ENCODE measurements at regions not wholly inside any gene's neighbourhood (a gene's known extent, or its start where the extent isn't known, plus 50 kb on each side); places are given as distances from the start of the nearest gene placed in this dataset.

DNA sequence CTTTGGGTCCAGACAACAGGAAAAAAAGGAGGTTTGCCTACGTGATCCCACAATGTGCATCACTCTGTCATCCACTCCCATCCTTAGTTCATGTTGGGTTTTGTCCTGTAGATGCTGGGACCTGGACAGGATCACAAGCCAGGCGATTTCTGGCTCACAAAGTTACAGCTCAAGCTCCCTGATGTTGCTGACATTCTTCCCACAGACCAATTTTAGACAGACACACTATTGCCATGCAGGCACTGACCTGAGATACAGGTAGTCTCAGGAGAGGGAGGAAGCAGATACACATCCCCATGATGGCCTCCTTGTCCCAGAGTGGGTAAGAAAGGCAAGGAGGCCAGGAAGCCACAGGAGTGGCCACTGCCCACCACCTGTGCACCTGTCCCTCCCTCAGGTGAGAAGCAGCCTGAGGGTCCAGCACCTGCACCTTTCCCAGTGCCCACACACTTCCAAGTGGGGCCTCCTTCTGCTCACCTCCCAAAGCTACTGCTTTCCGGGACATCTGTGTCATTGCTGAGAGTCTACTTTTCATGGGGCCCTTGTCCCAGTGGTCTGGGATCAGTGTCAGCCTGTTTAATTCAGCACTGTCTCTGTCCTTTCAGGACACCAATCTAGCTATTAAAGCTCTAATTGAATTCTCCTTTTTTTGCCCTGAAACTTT lies 52.0 kb upstream of the TOP3B start:
- DNase-seq, result no peak

DNA sequence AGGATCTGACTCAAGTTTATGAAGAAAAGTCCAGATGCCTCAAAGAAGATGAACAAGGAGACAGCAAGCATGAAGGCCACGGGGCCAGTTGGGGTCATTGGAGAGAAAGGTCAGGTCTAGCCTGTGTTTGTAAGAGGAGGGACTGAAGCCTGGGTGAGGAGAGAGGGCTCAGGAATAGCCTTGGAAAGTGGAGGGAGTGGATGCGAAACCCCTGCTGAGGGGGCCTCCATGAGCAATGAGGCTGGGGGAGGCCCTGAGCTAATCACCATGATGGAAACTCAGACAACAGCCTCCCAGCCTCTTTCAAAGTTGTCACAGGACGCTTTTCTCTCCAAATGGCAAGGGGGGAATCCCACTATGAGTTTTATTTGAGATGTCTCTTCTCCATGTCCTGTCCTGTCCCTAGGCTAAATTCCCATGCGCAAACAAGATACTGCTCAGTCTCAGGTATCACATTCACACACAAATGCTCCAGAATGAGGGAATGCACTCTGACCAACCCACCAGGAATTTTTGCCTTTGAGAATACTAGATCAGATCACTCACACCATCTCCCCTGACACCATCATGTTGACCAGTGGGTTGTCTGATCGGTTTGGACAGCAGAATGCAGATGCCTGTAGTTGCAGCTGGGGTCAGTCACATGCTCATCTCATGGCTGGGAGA lies 51.3 kb upstream of the TOP3B start:
- DNase-seq, result no peak

DNA sequence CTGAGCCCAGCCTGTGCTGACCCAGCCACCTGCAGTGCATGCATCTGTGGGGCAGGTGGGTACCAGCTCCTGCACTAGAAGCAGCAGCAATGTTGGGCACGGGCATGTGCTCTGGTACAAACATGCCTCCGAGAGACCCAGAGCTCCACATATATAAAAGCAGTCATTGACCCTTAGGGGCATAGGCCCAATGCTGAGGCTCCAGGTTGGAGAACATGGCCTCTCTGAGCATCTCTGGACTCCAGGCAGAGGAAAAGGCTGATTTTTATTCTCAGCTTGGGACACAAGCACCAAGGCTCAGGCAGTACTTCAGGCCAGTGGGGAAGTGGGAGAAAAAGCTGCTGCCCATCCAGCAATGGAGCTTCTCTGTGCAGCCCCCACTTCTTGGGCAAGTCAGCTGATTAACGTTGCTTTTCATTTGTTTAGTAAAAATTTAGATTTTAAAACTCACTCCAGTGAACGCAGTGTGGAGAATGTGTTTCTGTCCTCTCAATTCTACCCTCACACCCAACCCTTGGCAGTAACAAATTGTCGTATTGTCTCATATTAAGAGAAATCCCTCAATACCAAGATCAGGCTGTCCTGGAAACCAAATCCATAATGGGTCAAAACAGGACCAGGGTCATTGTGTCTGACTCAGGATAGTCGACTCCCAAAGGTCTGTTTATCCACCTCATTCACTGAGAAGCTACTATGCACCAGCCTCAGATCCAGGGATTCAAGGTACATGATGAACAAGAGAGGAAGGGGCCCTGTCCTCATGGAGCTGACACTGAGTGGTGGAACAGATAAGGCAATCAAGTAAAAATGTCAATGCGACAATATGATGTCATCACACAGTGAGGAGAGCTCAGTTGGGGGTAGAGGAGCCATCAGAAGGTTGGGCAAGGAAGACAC lies 50.6 kb upstream of the TOP3B start:
- no peak for DNase-seq

DNA sequence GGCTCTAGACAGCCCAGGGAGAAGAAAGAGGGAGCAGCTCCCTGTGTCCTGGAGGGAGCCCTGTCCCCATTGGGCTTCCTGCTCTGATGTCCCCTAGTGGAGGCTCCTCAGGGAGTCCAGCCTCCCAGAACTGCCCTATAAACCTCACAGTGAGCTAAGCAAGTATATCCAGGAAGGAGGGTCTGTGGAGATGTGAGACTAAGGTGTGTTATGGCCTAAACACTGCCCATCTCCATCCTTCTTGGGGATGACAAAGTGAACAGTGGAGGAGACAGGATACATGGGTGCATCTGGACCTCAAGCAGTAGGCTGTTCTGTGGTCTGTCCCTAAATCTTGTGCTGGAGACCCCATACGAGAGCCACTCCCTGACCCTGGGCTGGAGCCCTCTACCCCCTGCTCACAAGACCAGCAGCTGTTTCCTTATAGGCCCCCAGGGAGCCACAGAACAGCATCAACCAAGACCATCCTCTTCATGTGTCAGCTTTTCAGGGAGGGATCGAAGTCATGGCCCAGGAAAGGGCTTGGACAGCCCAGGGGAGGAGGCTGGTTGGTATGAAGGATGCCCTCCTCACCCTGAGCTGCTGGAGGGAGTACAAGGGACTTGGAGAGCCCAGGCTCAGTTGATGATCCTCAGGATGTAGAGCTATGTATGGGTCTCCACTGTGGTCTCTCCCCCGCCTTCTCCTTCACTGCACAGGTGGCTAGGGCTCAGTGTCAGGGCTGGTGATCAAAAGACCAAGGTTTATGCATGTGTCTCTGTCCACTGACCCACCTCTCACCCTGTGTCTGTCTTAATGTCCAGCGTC lies 49.7 kb upstream of the TOP3B start:
- no peak for DNase-seq

All from activated CD4-positive, alpha-beta T cell treated with anti-CD3 and anti-CD28 coated beads for 1 hour (primary cell).